ENCODE measurements at regions not wholly inside any gene's neighbourhood (a gene's known extent, or its start where the extent isn't known, plus 50 kb on each side); places are given as distances from the start of the nearest gene placed in this dataset.

GRCh38 chr7:85475476-85475875 is 288.6 kb upstream of the SEMA3D start:
- TF ChIP-seq POLR2A (IDR thresholded peaks at IDR 0.05), result no peak
- no peak for TF ChIP-seq CTCF (IDR thresholded peaks at IDR 0.05 in 4 of 5, conservative IDR thresholded peaks at IDR 0.05 in 1 of 5)
